ENCODE measurements at regions not wholly inside any gene's neighbourhood (a gene's known extent, or its start where the extent isn't known, plus 50 kb on each side); places are given as distances from the start of the nearest gene placed in this dataset.

- DNase-seq: no peak
These were observed 481.7 kb downstream of the BCAT1 start for GRCh38 chr12:24467226-24467625.

GRCh38 chr12:24463375-24463774 is 485.5 kb downstream of the BCAT1 start:
- no peak for DNase-seq

- DNase-seq: no peak
These were observed 486.0 kb downstream of the BCAT1 start for GRCh38 chr12:24462946-24463345.

GRCh38 chr12:24460506-24460905 is 488.4 kb downstream of the BCAT1 start:
- no peak for DNase-seq

- no peak for DNase-seq
These were observed 488.8 kb downstream of the BCAT1 start for GRCh38 chr12:24460099-24460498.

- DNase-seq: no peak
These were observed 493.1 kb downstream of the BCAT1 start for GRCh38 chr12:24455811-24456210.

- DNase-seq: no peak
These were observed 498.2 kb upstream of the SOX5 start for GRCh38 chr12:24447678-24448077.

- DNase-seq: no peak
These were observed 496.8 kb upstream of the SOX5 start for GRCh38 chr12:24446287-24446686.

- no peak for DNase-seq
These were observed 495.2 kb upstream of the SOX5 start for GRCh38 chr12:24444634-24445033.

- DNase-seq: no peak
These were observed 492.0 kb upstream of the SOX5 start for GRCh38 chr12:24441458-24441857.

GRCh38 chr12:24436667-24437066 is 487.2 kb upstream of the SOX5 start:
- DNase-seq: no peak

- no peak for DNase-seq
These were observed 482.4 kb upstream of the SOX5 start for GRCh38 chr12:24431872-24432271.

- DNase-seq: no peak
These were observed 478.3 kb upstream of the SOX5 start for GRCh38 chr12:24427776-24428175.

- DNase-seq: no peak
These were observed 476.1 kb upstream of the SOX5 start for GRCh38 chr12:24425601-24425970.

GRCh38 chr12:24424889-24425600 is 475.6 kb upstream of the SOX5 start:
- DNase-seq: no peak

- DNase-seq: no peak
These were observed 474.9 kb upstream of the SOX5 start for GRCh38 chr12:24424376-24424775.

GRCh38 chr12:24423611-24424010 is 474.1 kb upstream of the SOX5 start:
- no peak for DNase-seq

- DNase-seq: no peak
These were observed 472.3 kb upstream of the SOX5 start for GRCh38 chr12:24421759-24422158.

GRCh38 chr12:24418157-24418556 is 468.7 kb upstream of the SOX5 start:
- no peak for DNase-seq

GRCh38 chr12:24416423-24417109 is 467.1 kb upstream of the SOX5 start:
- no peak for DNase-seq

- no peak for DNase-seq
These were observed 466.5 kb upstream of the SOX5 start for GRCh38 chr12:24415934-24416333.

GRCh38 chr12:24414480-24414879 is 465.0 kb upstream of the SOX5 start:
- no peak for DNase-seq

- no peak for DNase-seq
These were observed 462.5 kb upstream of the SOX5 start for GRCh38 chr12:24411948-24412347.

GRCh38 chr12:24409868-24410267 is 460.4 kb upstream of the SOX5 start:
- DNase-seq: no peak

- no peak for DNase-seq
These were observed 458.8 kb upstream of the SOX5 start for GRCh38 chr12:24408305-24408704.
